Endothelial cell of hepatic sinusoid (primary cell): ENCODE measurements at regions not wholly inside any gene's neighbourhood (a gene's known extent, or its start where the extent isn't known, plus 50 kb on each side); places are given as distances from the start of the nearest gene placed in this dataset.

ENCODE experiments used
- in situ Hi-C: cut with HindIII; loops from 2 replicates; pipeline ENCODE4 v1.10.0; 2017; ENCODE audit warnings: low sequenced_read_pairs

GRCh38 chr2:224263571-224264043 lies 138.3 kb downstream of the FAM124B start:
- in situ Hi-C loops: no loop called here

- in situ Hi-C loops: no loop called here
Measured at GRCh38 chr2:224261326-224261725, 140.6 kb downstream of the FAM124B start.

GRCh38 chr2:224260372-224261020 lies 141.4 kb downstream of the FAM124B start:
- in situ Hi-C loops: no loop called here

- in situ Hi-C loops: no loop called here
Measured at GRCh38 chr2:224259831-224260230, 142.1 kb downstream of the FAM124B start.

- in situ Hi-C loops: no loop called here
Measured at GRCh38 chr2:224258059-224258458, 143.8 kb downstream of the FAM124B start.

- in situ Hi-C loops: no loop called here
Measured at GRCh38 chr2:224257156-224257555, 144.8 kb downstream of the FAM124B start.

- in situ Hi-C loops: no loop called here
Measured at GRCh38 chr2:224253464-224253863, 148.4 kb downstream of the FAM124B start.

- in situ Hi-C loops: no loop called here
Measured at GRCh38 chr2:224252631-224253030, 149.3 kb downstream of the FAM124B start.

GRCh38 chr2:224248944-224249371 lies 152.9 kb downstream of the FAM124B start:
- in situ Hi-C loops: no loop called here

GRCh38 chr2:224242561-224242960 lies 159.3 kb downstream of the FAM124B start:
- in situ Hi-C loops: no loop called here

GRCh38 chr2:224241812-224242211 lies 160.1 kb downstream of the FAM124B start:
- in situ Hi-C loops: no loop called here

GRCh38 chr2:224241001-224241400 lies 160.9 kb downstream of the FAM124B start:
- in situ Hi-C loops: no loop called here

- in situ Hi-C loops: no loop called here
Measured at GRCh38 chr2:224223851-224224555, 177.9 kb downstream of the FAM124B start.

GRCh38 chr2:224222974-224223373 lies 178.9 kb downstream of the FAM124B start:
- in situ Hi-C loops: no loop called here

- in situ Hi-C loops: no loop called here
Measured at GRCh38 chr2:224222291-224222690, 179.6 kb downstream of the FAM124B start.

- in situ Hi-C loops: no loop called here
Measured at GRCh38 chr2:224221455-224221913, 180.4 kb downstream of the FAM124B start.

- in situ Hi-C loops: no loop called here
Measured at GRCh38 chr2:224220586-224221255, 181.2 kb downstream of the FAM124B start.

GRCh38 chr2:224219781-224220180 lies 180.7 kb upstream of the SERPINE2 start:
- in situ Hi-C loops: loop anchor here (5.0 kb wide), 1 partner anchor 97 kb away; no protein-coding TSS in a partner anchor

- in situ Hi-C loops: loop anchor here (5.0 kb wide), 1 partner anchor 96 kb away; no protein-coding TSS in a partner anchor
Measured at GRCh38 chr2:224217962-224218347, 178.9 kb upstream of the SERPINE2 start.

GRCh38 chr2:224217233-224217961 lies 178.3 kb upstream of the SERPINE2 start:
- in situ Hi-C loops: loop anchor here (5.0 kb wide), 1 partner anchor 95 kb away; no protein-coding TSS in a partner anchor

GRCh38 chr2:224215611-224216010 lies 176.5 kb upstream of the SERPINE2 start:
- in situ Hi-C loops: loop anchor here (5.0 kb wide), 1 partner anchor 93 kb away; no protein-coding TSS in a partner anchor
